Neural cell (in vitro differentiated cells): ENCODE measurements at regions not wholly inside any gene's neighbourhood (a gene's known extent, or its start where the extent isn't known, plus 50 kb on each side); places are given as distances from the start of the nearest gene placed in this dataset.

Source experiments
- EZH2 ChIP-seq: fragments of 200-600, 300-800 bp; shearing (Covaris generic), sonication (generic); IDR thresholded peaks from 2 replicates; pipeline ENCODE4 v1.6.1; 2014; ENCODE audit warnings: antibody characterized with exemption, low read length, borderline replicate concordance, mild to moderate bottlenecking; ENCODE audit not compliant: insufficient read depth, poor library complexity, severe bottlenecking
- TF ChIP-seq, protein P1 (sequence below): fragments of 450-650 bp; IDR thresholded peaks from 2 replicates; pipeline ENCODE4 v1.5.1; 2014; ENCODE audit warnings: antibody characterized with exemption, mild to moderate bottlenecking, moderate library complexity; ENCODE audit not compliant: poor library complexity, severe bottlenecking

DNA sequence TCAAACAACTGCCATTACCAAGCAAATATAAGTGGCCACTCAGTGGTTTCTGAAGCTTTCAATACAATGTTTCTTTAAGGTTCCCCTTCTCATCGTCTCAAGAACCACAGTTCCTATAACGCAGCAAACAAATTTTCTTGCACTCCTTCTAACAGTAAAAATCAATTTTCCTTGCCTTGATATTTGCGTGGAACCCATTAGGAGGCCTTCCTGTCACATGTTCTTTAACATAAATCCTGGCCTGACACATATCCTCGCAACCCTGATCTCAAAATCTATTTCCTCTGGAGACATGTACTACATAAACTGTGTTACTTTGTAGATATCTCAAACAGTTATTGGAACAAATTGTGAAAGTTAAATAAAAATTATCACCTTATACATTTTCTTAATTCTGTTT lies 65.9 kb upstream of the MANEA start:
- TF ChIP-seq, protein P1, sequence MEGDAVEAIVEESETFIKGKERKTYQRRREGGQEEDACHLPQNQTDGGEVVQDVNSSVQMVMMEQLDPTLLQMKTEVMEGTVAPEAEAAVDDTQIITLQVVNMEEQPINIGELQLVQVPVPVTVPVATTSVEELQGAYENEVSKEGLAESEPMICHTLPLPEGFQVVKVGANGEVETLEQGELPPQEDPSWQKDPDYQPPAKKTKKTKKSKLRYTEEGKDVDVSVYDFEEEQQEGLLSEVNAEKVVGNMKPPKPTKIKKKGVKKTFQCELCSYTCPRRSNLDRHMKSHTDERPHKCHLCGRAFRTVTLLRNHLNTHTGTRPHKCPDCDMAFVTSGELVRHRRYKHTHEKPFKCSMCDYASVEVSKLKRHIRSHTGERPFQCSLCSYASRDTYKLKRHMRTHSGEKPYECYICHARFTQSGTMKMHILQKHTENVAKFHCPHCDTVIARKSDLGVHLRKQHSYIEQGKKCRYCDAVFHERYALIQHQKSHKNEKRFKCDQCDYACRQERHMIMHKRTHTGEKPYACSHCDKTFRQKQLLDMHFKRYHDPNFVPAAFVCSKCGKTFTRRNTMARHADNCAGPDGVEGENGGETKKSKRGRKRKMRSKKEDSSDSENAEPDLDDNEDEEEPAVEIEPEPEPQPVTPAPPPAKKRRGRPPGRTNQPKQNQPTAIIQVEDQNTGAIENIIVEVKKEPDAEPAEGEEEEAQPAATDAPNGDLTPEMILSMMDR = no peak
- no peak for TF ChIP-seq EZH2
